Raji (cell line): ENCODE measurements at regions not wholly inside any gene's neighbourhood (a gene's known extent, or its start where the extent isn't known, plus 50 kb on each side); places are given as distances from the start of the nearest gene placed in this dataset.

Experiments
- POLR2A ChIP-seq: IDR thresholded peaks from 2 replicates; pipeline ENCODE4 v1.6.1; 2011; ENCODE audit warnings: low read depth, low read length, control low read depth; ENCODE audit not compliant: insufficient read depth

- no peak for TF ChIP-seq POLR2A
Observed at GRCh38 chr16:85228970-85229430, 116.7 kb upstream of the CIBAR2 start.

DNA sequence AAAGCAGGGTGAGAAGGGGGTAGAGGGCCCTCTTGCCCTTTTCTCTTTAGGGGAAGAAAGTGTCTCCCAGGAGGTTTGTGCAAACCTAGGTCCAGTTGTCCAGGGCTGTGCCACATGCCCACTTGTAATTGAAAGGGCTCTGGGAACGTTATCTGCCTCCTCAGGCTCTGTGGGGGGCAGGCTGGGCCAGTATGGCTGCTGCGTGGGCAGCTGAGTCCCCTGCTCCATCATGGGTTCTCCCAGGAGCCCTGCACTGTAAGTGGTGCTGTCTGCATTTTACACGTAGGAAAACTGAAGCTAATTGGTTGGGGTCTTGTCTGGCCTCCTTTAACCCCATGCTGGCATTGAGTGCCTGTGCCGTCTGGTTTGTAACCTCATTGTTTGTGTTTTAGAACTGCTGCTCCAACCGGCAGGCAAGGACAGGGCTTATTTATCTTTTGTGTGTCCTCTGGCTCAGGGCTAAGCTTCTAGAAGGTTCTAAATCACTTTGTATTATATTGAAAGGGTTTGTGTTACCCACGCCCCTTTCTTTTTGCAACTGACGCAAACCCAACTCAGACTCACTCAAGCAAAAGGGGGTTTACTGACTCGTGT lies 117.7 kb upstream of the CIBAR2 start:
- no peak for TF ChIP-seq POLR2A

DNA sequence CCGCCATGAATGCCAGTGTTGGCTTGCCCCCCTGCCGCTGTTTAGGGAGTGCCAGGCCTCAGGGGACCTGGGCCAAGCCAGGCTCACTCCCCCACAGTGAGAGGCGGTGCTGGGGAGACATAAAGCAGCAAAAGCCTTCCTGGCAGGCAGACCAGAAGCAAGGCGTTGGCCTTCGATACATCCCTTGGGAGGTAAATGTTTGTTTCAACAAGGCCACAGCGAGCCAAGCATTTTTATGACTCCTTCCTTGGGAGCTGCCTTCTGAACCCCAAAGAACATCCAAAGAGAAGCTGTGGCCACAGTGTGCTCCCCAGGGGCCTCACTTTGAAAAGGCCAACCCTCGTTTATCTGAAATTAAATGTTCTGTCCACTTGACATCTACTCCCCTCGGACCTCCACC lies 119.7 kb upstream of the CIBAR2 start:
- TF ChIP-seq POLR2A = no peak

DNA sequence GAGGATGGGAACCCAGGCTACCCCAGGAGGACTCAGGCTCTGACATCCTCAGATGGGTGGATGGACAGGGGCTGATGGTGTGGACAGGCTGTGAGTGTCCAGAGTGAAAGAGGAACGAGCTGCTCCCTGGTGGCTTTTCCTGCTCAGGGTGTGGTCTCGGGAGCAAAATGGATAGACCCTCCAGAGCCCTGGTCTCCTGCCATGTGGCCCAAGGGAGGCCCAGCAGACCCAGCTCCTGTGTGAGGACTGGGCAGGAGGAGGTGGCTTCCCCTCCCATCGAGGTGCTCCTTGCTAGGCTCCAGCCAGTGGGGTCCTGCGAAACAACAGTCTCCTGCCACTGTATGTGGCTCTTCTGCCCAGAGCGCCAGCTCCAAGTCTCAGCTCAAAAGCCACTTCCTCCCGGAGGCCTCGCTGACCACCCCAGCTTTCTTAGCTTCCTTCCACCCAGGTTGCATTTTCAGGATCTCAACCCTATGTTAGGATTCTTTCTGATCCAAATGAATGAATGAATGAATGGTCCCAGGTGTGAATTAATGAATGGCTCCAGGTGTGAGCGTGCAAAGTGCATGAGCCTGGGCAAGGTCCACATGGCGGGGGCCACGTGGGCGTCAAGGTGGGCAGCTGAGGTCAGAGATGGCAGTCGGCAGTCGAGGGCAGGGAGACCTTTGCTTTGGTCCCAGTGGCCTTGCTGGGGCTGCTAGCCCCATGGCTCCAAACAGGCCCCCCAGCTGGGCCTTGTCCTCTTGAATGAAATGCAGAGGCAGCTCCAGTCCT lies 120.3 kb upstream of the CIBAR2 start:
- TF ChIP-seq POLR2A = no peak

- TF ChIP-seq POLR2A = no peak
Observed at GRCh38 chr16:85233516-85233915, 121.2 kb upstream of the CIBAR2 start.

DNA sequence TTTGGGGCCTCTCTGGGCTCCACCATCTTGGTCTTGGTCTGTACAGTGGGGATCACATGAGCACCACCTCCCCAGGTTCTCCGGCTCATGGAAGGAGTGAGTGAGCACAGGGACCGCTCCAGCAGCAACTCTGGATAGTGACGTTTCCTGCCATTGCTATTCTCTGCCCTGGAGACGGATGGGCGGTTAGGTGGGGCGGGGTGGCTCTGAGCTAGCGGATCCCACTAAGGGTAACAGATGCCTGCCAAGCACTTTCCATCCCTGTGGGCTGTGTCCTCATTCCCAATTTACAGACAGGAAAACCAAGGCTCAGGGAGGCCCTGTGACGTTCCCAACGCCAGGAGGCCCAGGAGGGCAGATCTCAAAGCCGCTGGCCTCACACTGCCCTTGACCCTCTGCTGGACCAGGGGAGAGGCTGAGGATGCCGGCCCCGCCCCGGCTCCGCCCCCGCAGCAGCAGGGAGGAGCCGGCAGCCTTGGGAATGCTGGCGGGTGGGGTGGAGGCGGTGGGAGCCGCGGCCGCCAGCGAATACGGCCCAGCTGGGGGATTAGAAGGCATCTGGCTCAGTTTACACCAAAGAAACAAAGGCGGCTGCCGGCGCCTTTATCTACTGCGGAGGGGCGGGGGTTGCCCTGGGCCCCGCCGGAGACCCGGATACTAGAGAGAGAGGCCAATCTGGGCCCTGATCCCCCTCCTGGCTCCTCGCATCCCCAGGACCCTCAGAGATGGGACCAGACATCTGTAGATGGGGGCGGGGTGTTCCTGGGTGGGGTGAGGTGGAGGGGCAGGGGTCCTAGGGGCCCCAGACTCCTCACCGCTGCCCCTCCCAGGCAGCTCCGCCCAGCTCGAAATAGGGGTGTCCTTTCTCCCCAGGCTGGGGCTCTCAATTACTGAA lies 122.3 kb upstream of the CIBAR2 start:
- TF ChIP-seq POLR2A = no peak

- TF ChIP-seq POLR2A = no peak
Observed at GRCh38 chr16:85235991-85236817, 123.9 kb upstream of the CIBAR2 start.

DNA sequence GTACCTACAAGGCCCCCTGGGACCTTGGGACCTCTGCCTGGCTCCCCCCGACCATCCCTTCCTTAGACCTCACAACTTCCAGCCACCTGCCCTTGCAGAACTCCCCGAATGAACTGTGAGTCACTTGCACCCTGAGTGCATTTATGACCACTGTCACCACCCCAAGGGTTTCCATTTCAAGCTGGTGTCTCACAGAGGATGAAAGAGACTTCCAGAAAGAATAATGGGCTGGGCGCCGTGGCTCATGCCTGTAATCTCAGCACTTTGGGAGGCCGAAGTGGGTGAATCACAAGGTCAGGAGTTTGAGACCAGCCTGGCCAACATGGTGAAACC lies 124.5 kb upstream of the CIBAR2 start:
- TF ChIP-seq POLR2A = no peak

DNA sequence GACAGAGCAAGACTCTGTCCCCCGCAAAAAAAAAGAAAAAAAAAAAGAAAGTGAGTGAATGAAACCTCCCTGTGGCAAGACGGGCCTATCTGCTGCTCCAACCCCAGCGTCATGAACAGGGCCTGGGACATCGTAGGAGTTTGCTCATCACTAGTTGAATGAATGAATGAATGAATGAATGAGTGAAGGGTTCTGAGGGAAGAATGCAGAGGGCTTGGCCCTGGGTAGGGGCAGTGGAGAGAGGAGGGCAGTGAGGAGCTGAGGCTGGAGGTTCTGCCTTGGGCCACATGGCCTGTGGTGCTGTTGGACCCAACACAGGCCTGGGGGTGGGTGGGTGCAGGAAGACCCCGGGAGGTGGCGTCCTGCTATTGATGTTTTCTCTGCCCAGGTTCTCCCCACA lies 125.5 kb upstream of the CIBAR2 start:
- no peak for TF ChIP-seq POLR2A

GRCh38 chr16:85238233-85238647 lies 126.0 kb upstream of the CIBAR2 start:
- no peak for TF ChIP-seq POLR2A

GRCh38 chr16:85239239-85239638 lies 127.0 kb upstream of the CIBAR2 start:
- TF ChIP-seq POLR2A = no peak

DNA sequence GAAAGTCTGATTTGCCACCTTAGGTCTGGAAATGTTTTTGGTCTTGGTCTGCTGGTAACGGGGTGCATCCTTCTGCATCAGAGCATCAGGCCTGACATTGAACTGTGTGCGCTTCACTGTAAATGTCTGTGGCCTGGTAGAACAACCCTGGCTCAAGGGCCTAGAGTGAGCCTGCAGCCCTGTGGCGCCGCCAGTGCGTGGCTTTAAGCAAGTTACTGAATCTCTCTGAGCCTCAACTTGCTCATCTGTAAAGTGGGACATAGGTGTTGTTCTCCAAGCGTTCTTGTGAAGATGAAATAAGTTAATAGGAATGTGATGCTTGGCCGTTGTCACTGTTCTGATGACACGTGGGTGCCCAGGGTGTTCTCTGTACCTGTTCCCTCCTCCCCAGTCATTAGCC lies 127.6 kb upstream of the CIBAR2 start:
- TF ChIP-seq POLR2A = no peak

DNA sequence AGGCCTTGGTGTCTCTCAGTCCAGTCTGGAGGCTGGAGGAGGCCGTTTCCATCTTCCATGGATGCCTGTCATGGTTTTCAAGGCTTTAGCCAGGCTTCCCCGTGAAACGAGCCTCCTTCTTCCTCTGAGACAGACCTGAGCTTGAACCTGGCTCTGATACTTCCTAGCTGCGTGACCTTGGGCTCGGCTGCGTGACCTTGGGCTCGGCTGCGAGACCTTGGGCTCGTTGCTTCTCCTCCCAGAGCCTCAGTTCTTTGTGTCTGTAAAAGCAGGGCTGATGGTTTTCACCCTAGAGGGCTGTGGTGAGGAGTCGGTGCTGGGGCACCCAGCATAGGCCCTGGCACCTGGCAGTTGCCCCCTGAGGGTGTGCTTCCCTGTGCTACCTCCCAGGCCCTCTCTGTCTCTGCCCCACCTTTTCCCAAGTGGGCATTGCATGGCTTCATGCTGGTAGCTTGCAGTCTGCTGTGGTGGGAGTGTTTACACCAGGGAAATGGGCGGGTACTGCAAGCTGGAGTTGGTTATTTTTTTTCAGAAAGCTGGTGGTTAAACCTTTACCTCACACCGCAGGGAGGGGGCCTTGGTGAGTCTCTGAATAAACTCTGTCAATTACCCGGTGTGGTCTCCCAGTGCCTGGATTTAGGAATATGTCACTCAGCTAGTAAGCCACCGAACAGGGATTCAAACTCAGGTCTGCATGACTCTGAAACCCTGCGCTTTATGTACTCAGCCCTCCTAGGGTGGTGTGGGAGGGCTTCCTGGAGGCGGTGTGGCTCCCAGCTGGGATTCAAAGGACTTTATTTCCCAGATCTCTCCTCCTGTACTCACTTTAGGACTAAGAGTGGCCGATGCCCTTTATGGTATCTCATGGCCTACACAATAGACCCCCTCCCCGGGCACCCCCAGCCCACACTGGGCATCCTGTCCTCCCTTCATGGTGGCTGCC lies 129.0 kb upstream of the CIBAR2 start:
- no peak for TF ChIP-seq POLR2A

DNA sequence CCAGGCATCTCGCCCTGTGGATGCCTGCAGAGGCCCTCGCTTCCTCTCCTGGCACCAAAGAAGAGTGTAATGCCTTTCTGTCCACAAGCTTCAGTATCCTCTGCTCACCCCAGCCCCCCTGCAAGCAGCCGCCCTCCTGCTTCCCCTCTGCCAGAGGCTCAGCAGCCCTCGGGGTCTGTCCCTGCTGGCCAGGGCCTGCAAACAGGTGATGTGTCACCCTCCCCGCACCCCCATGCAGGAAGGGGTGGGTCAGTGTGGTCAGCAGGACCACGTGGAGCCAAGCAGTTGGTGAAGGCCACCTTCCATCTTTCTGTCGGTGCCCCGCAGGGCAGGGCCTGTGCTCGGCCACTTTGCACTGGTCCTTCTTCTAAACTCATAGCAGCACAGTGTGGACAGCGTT lies 129.9 kb upstream of the CIBAR2 start:
- no peak for TF ChIP-seq POLR2A
